ENCODE measurements at regions not wholly inside any gene's neighbourhood (a gene's known extent, or its start where the extent isn't known, plus 50 kb on each side); places are given as distances from the start of the nearest gene placed in this dataset.

GRCh38 chr4:57445686-57446085 is 335.5 kb upstream of the IGFBP7 start:
- Histone ChIP-seq H3K36me3 (ENCODE audit: control insufficient read depth in 2 of 2, extremely low read depth in 1 of 2, insufficient read depth in 2 of 2, low read length in 2 of 2) (no peaks in the 10 kb centered on the region), H3K27ac (ENCODE audit: insufficient read depth, low read depth, low read length) (no peak overlapping the region), H3K9me3 (replicated peaks; ENCODE audit: control insufficient read depth, insufficient read depth, low read length) (no peaks in the 10 kb centered on the region), H3K79me2 (ENCODE audit: control insufficient read depth, insufficient read depth, low read length) (no peaks in the 10 kb centered on the region), H3K27me3 (ENCODE audit: control insufficient read depth in 2 of 2, insufficient read depth in 2 of 2, low read length in 2 of 2) (no peaks in the 10 kb centered on the region), H3K4me1 (ENCODE audit: control insufficient read depth, extremely low read depth, insufficient read depth, low read length) (no peaks in the 10 kb centered on the region), H3K4me3 (replicated peaks in 1 of 3; ENCODE audit: insufficient read depth in 1 of 3, low read depth in 1 of 3, low read length in 3 of 3) (no peak overlapping the region), H3K4me2 (ENCODE audit: insufficient read depth, low read length) (no peak overlapping the region), H3K9me1 (replicated peaks; ENCODE audit: control insufficient read depth, extremely low read depth, insufficient read depth, low read length) (no peaks in the 10 kb centered on the region), H4K20me1 (replicated peaks; ENCODE audit: control insufficient read depth, extremely low read depth, insufficient read depth, low read length) (no peaks in the 10 kb centered on the region), H2AFZ (ENCODE audit: low read depth, low read length) (no peak overlapping the region), H3K9ac (replicated peaks; ENCODE audit: extremely low read depth, insufficient read depth, low read length) (no peak overlapping the region)
- no peak for FAIRE-seq
- no peak for DNase-seq (ENCODE audit: low read depth, low spot score)
- ChIA-PET POLR2A (no interaction called here), CTCF (no interaction called here)
- BruUV-seq (replicated peaks): no TSS peak
- TF ChIP-seq POLR2A (IDR thresholded peaks at IDR 0.05; ENCODE audit: low read depth, low read length) (no peak), MAX (IDR thresholded peaks at IDR 0.05; ENCODE audit: insufficient read depth, insufficient read length) (no peak), EZH2 (IDR thresholded peaks at IDR 0.05; ENCODE audit: borderline replicate concordance, low read depth, low read length, severe bottlenecking) (no peak), FOS (IDR thresholded peaks at IDR 0.05; ENCODE audit: borderline replicate concordance, insufficient read depth, low read length) (no peak), POLR2AphosphoS5 (IDR thresholded peaks at IDR 0.05; ENCODE audit: insufficient read depth, low read depth, low read length) (no peak), JUN (IDR thresholded peaks at IDR 0.05; ENCODE audit: borderline replicate concordance, insufficient read depth, insufficient read length, low read depth) (no peak), CTCF (IDR thresholded peaks at IDR 0.05; ENCODE audit: extremely low read depth in 1 of 2, insufficient read depth in 1 of 2, low read depth in 1 of 2, low read length in 2 of 2) (no peak)
- intact Hi-C loops (cut with micrococcal nuclease) (no loop called here), dilution Hi-C loops (cut with MboI; ENCODE audit: extremely low pct_ligation_motif_present, low sequenced_read_pairs) (no loop called here)

Data from endothelial cell of umbilical vein (primary cell).